Heart right ventricle (tissue), 16 donors: ENCODE measurements at regions not wholly inside any gene's neighbourhood (a gene's known extent, or its start where the extent isn't known, plus 50 kb on each side); places are given as distances from the start of the nearest gene placed in this dataset.

Source experiments
- ATAC-seq, 8 donors: fragments of 200-7000 bp; cut with Tn5 transposase; one replicate each; pipeline ENCODE4 v1.9.1; 2020; ENCODE audit warnings: mild to moderate bottlenecking in 8 of 8, moderate library complexity in 8 of 8, moderate number of reproducible peaks in 1 of 8
- DNase-seq, 2 donors: peaks; one replicate each; pipeline ENCODE4 v3.0.0-alpha.2; 2020
- H3K27ac ChIP-seq, 10 donors: fragments of 200-600 bp; sonication (generic) in 2 of 10; one replicate each; pipeline versions ENCODE4 v1.5.0 to v1.8.0; 2020 to 2022; ENCODE audit warnings: mild to moderate bottlenecking in 3 of 10
- H3K27me3 ChIP-seq, 7 donors: fragments of 200-600 bp; one replicate each; pipeline ENCODE4 v1.8.0; 2021 to 2022; ENCODE audit warnings: mild to moderate bottlenecking in 2 of 7
- H3K36me3 ChIP-seq, 9 donors: fragments of 200-600 bp; sonication (generic) in 1 of 9; one replicate each; pipeline versions ENCODE4 v1.5.0 to v1.8.0; 2020 to 2022; ENCODE audit warnings: mild to moderate bottlenecking in 2 of 9
- H3K4me1 ChIP-seq, 9 donors: fragments of 200-600 bp; sonication (generic) in 1 of 9; one replicate each; pipeline versions ENCODE4 v1.5.0 to v1.8.0; 2020 to 2022; ENCODE audit warnings: mild to moderate bottlenecking in 4 of 9
- H3K4me3 ChIP-seq, 10 donors: fragments of 200-600 bp; sonication (generic) in 2 of 10; one replicate each; pipeline versions ENCODE4 v1.5.0 to v1.8.0; 2020 to 2022; ENCODE audit warnings: mild to moderate bottlenecking in 7 of 10, moderate library complexity in 2 of 10
- H3K9me3 ChIP-seq, 11 donors: fragments of 200-600 bp in 10 of 11; sonication (generic) in 2 of 11; one replicate each; pipeline versions ENCODE4 v1.5.0 to v1.8.0; 2013 to 2022; ENCODE audit warnings: mild to moderate bottlenecking in 2 of 11, control low read depth in 1 of 11, moderate library complexity in 1 of 11
- CTCF ChIP-seq, 9 donors: fragments of 200-600 bp; sonication (generic) in 2 of 9; IDR thresholded peaks; one replicate each; pipeline versions ENCODE4 v1.5.0 to v1.8.0; 2021 to 2022; ENCODE audit warnings: antibody characterized with exemption in 9 of 9, mild to moderate bottlenecking in 5 of 9, moderate library complexity in 1 of 9
- WGBS, 2 donors: extraction: QIAGEN DNeasy Blood & Tissue Kit; methylation state at CpG; one replicate each; pipeline ENCODE4 v1.1.7; 2013; ENCODE audit warnings: inconsistent platforms in 1 of 2; 5-methylcytosine and 5-hydroxymethylcytosine counted together
- intact Hi-C, 10 donors: fragments of 100-400 bp; cut with DNase I; formaldehyde crosslinking; loops; one replicate each; pipeline versions ENCODE4 v1.11.1 to v1.14.2; 2022
- donor health status: Arrhythmogenic right ventricular cardiomyopathy.
- donor health status: ischemic (EF 13 %, LVEDD 7.1; RV severe dilation, severe dysfunction).
- donor health status: healthy with polysubstance abuse.
- donor health status: DM: no; HTN: yes; CAD: no.
- donor health status: DM: no; HTN: no; CAD: no.
- donor health status: ischemic (EF 25% LVEDD 6.9; RV normal size, moderate dysfunction).
- donor health status: ischemic (EF 25% LVEDD 5.7; RV mildly dilated, moderate dysfunction).
- donor health status: healthy.
- donor health status: DM: yes; HTN: yes; CAD: no.
- donor health status: Ischemic cardiomyopathy.
- donor health status: ischemic (EF 35%, LVEDD 5.7; RV mildly dilated, moderate dysfunction).
- donor health status: nonischemic (EF 11% LVEDD 7.7; RV severe dilation, severe dysfunction).
- donor health status: DM: yes; HTN: yes; CAD: no.
- donor health status: PGD.
- donor health status: ischemic (EF 29% LVEDD 5.4; RV normal size, mild dysfunction).
- donor health status: nonischemic (EF 23%, LVEDD 6.1; RV moderate dilation, normal function).

GRCh38 chr15:66936109-66936860 is 129.1 kb upstream of the SMAD3 start:
- no peak for TF ChIP-seq CTCF (IDR thresholded peaks at IDR 0.05)
- H3K27me3 ChIP-seq = no peaks in the 10 kb centered on the region
- DNase-seq = peak; percentile 48
- H3K4me3 ChIP-seq = peak overlapping the region in 9 of 10 donors; percentile 23 to 52 (median 41)
- H3K4me1 ChIP-seq = peaks cover 5 to 37% (median 21%) of the 10 kb centered on the region in 9 donors
- intact Hi-C loops = no loop called here
- peaks cover 0 to 19% (median 0%) of the 10 kb centered on the region in 11 donors for H3K9me3 ChIP-seq
- 41 to 49% methylated on average over 25 of the region's 25 CpGs for WGBS, 2 donors
- peak overlapping the region; percentile 30 to 73 (median 58) for H3K27ac ChIP-seq
- no peaks in the 10 kb centered on the region for H3K36me3 ChIP-seq
- peak; percentile 51 to 81 (median 61) for ATAC-seq

- H3K9me3 ChIP-seq = peaks cover 0 to 19% (median 0%) of the 10 kb centered on the region in 11 donors
- TF ChIP-seq CTCF (IDR thresholded peaks at IDR 0.05) = no peak
- peak overlapping the region in 9 of 10 donors; percentile 30 to 73 (median 64) for H3K27ac ChIP-seq
- ATAC-seq = peak in 1 of 8 donors; percentile 2
- no peaks in the 10 kb centered on the region for H3K36me3 ChIP-seq
- no peak for DNase-seq
- H3K4me3 ChIP-seq = peak overlapping the region in 9 of 10 donors; percentile 23 to 52 (median 41)
- H3K27me3 ChIP-seq = no peaks in the 10 kb centered on the region
- peaks cover 1 to 35% (median 16%) of the 10 kb centered on the region in 9 donors for H3K4me1 ChIP-seq
- 37 to 43% methylated on average over 8 of the region's 8 CpGs for WGBS, 2 donors
- intact Hi-C loops = no loop called here
Measured at GRCh38 chr15:66936861-66937582, 128.4 kb upstream of the SMAD3 start.

GRCh38 chr15:66937588-66937987 is 127.8 kb upstream of the SMAD3 start:
- Histone ChIP-seq H3K27ac (no peak overlapping the region), H3K4me1 (peaks cover 0 to 33% (median 13%) of the 10 kb centered on the region in 9 donors), H3K27me3 (no peaks in the 10 kb centered on the region), H3K36me3 (no peaks in the 10 kb centered on the region), H3K9me3 (peaks cover 0 to 19% (median 0%) of the 10 kb centered on the region in 11 donors), H3K4me3 (no peak overlapping the region)
- TF ChIP-seq CTCF (IDR thresholded peaks at IDR 0.05) = no peak
- 97 to 99% methylated on average over 3 of the region's 3 CpGs for WGBS, 2 donors
- DNase-seq = no peak
- no peak for ATAC-seq
- intact Hi-C loops = no loop called here

- ATAC-seq (no peak), DNase-seq (no peak)
- intact Hi-C loops = no loop called here
- WGBS, 2 donors = 81 to 88% methylated on average over 3 of the region's 3 CpGs
- peaks cover 0 to 33% (median 13%) of the 10 kb centered on the region in 9 donors for H3K4me1 ChIP-seq
- no peaks in the 10 kb centered on the region for H3K36me3 ChIP-seq
- H3K4me3 ChIP-seq = no peak overlapping the region
- no peaks in the 10 kb centered on the region for H3K27me3 ChIP-seq
- no peak overlapping the region for H3K27ac ChIP-seq
- no peak for TF ChIP-seq CTCF (IDR thresholded peaks at IDR 0.05)
- H3K9me3 ChIP-seq = peaks cover 0 to 19% (median 0%) of the 10 kb centered on the region in 11 donors
Measured at GRCh38 chr15:66938114-66938830, 127.1 kb upstream of the SMAD3 start.
